Trophoblast cell (in vitro differentiated cells and primary cell): ENCODE measurements at regions not wholly inside any gene's neighbourhood (a gene's known extent, or its start where the extent isn't known, plus 50 kb on each side); places are given as distances from the start of the nearest gene placed in this dataset.

Experiments used
- DNase-seq, 2 donors: peaks; one replicate each; pipeline ENCODE4 v3.0.0-alpha.2; 2016
- H2AFZ ChIP-seq: 2 replicates; pipeline ENCODE4 v1.6.1; 2013; ENCODE audit warnings: low read length, moderate library complexity, mild to moderate bottlenecking; ENCODE audit not compliant: insufficient read depth, poor library complexity
- H2AK5ac ChIP-seq: 2 replicates; pipeline ENCODE4 v1.6.1; 2013; ENCODE audit warnings: mild to moderate bottlenecking, low read length
- H2BK120ac ChIP-seq: 2 replicates; pipeline ENCODE4 v1.6.1; 2013; ENCODE audit warnings: low read length, mild to moderate bottlenecking, moderate library complexity; ENCODE audit not compliant: insufficient read depth, poor library complexity
- H2BK12ac ChIP-seq: 2 replicates; pipeline ENCODE4 v1.6.1; 2013; ENCODE audit warnings: mild to moderate bottlenecking, low read length, moderate library complexity
- H2BK5ac ChIP-seq: 2 replicates; pipeline ENCODE4 v1.6.1; 2013; ENCODE audit warnings: low read length, low read depth, moderate library complexity, mild to moderate bottlenecking; ENCODE audit not compliant: poor library complexity
- H3K14ac ChIP-seq: 2 replicates; pipeline ENCODE4 v1.6.1; 2013; ENCODE audit warnings: mild to moderate bottlenecking, low read length
- H3K18ac ChIP-seq: 2 replicates; pipeline ENCODE4 v1.6.1; 2013; ENCODE audit warnings: mild to moderate bottlenecking, low read length
- H3K23ac ChIP-seq: 2 replicates; pipeline ENCODE4 v1.6.1; 2013; ENCODE audit warnings: low read length
- H3K27ac ChIP-seq: 2 replicates; pipeline ENCODE4 v1.5.1; 2013; ENCODE audit warnings: low read depth, mild to moderate bottlenecking, inconsistent platforms, low read length, moderate library complexity
- H3K27me3 ChIP-seq: 2 replicates; pipeline ENCODE4 v1.6.1; 2013; ENCODE audit warnings: inconsistent platforms, mild to moderate bottlenecking, low read length, moderate library complexity; ENCODE audit not compliant: insufficient read depth
- H3K36me3 ChIP-seq, 2 experiments: 1 replicate in 1 of 2; 2 replicates in 1 of 2; pipeline ENCODE4 v1.6.1; 2013; ENCODE audit warnings: low read length in 2 of 2, mild to moderate bottlenecking in 2 of 2, moderate library complexity in 1 of 2; ENCODE audit not compliant: insufficient read depth in 2 of 2, control insufficient read depth in 1 of 2
- H3K4ac ChIP-seq: 2 replicates; pipeline ENCODE4 v1.6.1; 2013; ENCODE audit warnings: low read depth, mild to moderate bottlenecking, low read length, moderate library complexity
- H3K4me1 ChIP-seq, 2 experiments: 1 replicate in 1 of 2; 2 replicates in 1 of 2; pipeline ENCODE4 v1.6.1; 2013; ENCODE audit warnings: low read length in 2 of 2, mild to moderate bottlenecking in 2 of 2, moderate library complexity in 1 of 2; ENCODE audit not compliant: insufficient read depth in 2 of 2, control insufficient read depth in 1 of 2
- H3K4me2 ChIP-seq: 2 replicates; pipeline ENCODE4 v1.6.1; 2013; ENCODE audit warnings: inconsistent platforms, mild to moderate bottlenecking, low read length, moderate library complexity
- H3K4me3 ChIP-seq: 2 replicates; pipeline ENCODE4 v1.5.1; 2013; ENCODE audit warnings: mild to moderate bottlenecking, low read depth, low read length, inconsistent platforms
- H3K79me1 ChIP-seq: one replicate; pipeline ENCODE4 v1.6.1; 2013; ENCODE audit warnings: low read length
- H3K79me2 ChIP-seq: 2 replicates; pipeline ENCODE4 v1.6.1; 2013; ENCODE audit warnings: low read length, mild to moderate bottlenecking; ENCODE audit not compliant: control insufficient read depth, insufficient read depth, poor library complexity
- H3K9ac ChIP-seq: 2 replicates; pipeline ENCODE4 v1.6.1; 2013; ENCODE audit warnings: mild to moderate bottlenecking, low read length
- H3K9me3 ChIP-seq: 2 replicates; pipeline ENCODE4 v1.6.1; 2013; ENCODE audit warnings: low read depth, mild to moderate bottlenecking, control low read depth, inconsistent platforms, low read length; ENCODE audit not compliant: insufficient read depth
- H4K12ac ChIP-seq: 2 replicates; pipeline ENCODE4 v1.6.1; 2013; ENCODE audit warnings: low read depth, mild to moderate bottlenecking, low read length, moderate library complexity
- H4K8ac ChIP-seq: 2 replicates; pipeline ENCODE4 v1.6.1; 2013; ENCODE audit warnings: low read depth, mild to moderate bottlenecking, low read length, moderate library complexity
- H4K91ac ChIP-seq: one replicate; pipeline ENCODE4 v1.6.1; 2013; ENCODE audit warnings: low read depth, mild to moderate bottlenecking, low read length, moderate library complexity
- WGBS: extraction: QIAGEN DNeasy Blood & Tissue Kit; methylation state at CpG from one replicate; pipeline ENCODE4 v1.1.7; 2013; ENCODE audit warnings: missing lambda C conversion rate; ENCODE audit not compliant: insufficient read length, insufficient coverage; ENCODE audit errors: extremely low coverage; 5-methylcytosine and 5-hydroxymethylcytosine counted together

DNA sequence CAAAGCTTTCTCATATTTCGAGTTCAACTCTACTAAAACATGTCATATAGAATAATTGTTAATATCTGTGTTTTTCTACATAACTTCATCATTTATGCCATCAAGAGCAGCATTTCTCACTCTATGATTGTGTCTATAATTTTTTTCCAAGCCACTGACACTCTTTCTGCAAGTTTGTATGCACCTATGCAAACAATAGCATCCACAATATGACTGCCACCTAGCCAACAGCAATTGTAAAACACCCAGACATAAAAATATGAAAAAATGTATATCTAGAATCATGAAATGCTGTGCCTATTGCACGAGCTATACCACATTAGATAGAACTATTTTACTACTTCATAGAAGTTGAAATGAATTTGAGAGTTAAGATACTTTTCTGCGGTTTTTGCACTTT lies 286.5 kb upstream of the MARCKS start:
- Histone ChIP-seq H3K4me1 (no peaks in the 10 kb centered on the region), H3K79me2 (no peaks in the 10 kb centered on the region), H3K79me1 (no peaks in the 10 kb centered on the region), H3K4me3 (no peak overlapping the region), H4K8ac (no peak overlapping the region), H2BK5ac (no peak overlapping the region), H3K9me3 (no peaks in the 10 kb centered on the region), H2BK12ac (no peak overlapping the region), H4K12ac (no peak overlapping the region), H2AFZ (no peak overlapping the region), H3K27me3 (no peaks in the 10 kb centered on the region), H2AK5ac (no peak overlapping the region), H4K91ac (no peak overlapping the region), H3K27ac (no peak overlapping the region), H3K9ac (no peak overlapping the region), H3K14ac (no peak overlapping the region), H3K4me2 (no peak overlapping the region), H3K23ac (no peak overlapping the region), H2BK120ac (no peak overlapping the region), H3K36me3 (no peaks in the 10 kb centered on the region), H3K18ac (no peak overlapping the region), H3K4ac (no peak overlapping the region)
- no CpG with 5 or more reads among the region's 3 CpGs for WGBS
- no peak for DNase-seq

DNA sequence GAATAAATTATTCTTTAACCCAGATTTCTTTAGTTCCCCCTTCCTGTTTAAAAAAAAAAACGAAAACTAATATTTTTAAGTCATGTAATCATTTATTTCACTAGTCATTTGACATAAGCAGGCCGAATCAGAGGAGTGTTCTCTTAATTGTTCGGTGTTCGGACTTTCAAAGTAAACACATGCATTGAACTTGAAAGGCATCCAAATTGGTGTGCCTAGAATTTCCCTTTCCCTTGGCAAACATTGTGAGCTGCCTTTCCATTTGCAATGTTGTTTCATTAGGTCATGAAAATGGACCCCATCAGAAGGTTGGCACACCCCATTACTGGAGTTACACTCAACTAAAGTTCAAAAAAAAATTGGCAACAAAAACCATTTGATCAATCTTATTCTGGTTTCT lies 283.0 kb upstream of the MARCKS start:
- DNase-seq = no peak
- no peak overlapping the region for H4K12ac ChIP-seq
- H2BK5ac ChIP-seq = no peak overlapping the region
- H3K9ac ChIP-seq = no peak overlapping the region
- H3K4me1 ChIP-seq = no peaks in the 10 kb centered on the region
- no peak overlapping the region for H2BK12ac ChIP-seq
- no peak overlapping the region for H2AK5ac ChIP-seq
- no CpG with 5 or more reads among the region's 4 CpGs for WGBS
- H3K4ac ChIP-seq = no peak overlapping the region
- H3K9me3 ChIP-seq = no peaks in the 10 kb centered on the region
- H4K8ac ChIP-seq = no peak overlapping the region
- H2BK120ac ChIP-seq = no peak overlapping the region
- no peaks in the 10 kb centered on the region for H3K79me1 ChIP-seq
- H3K36me3 ChIP-seq = no peaks in the 10 kb centered on the region
- no peak overlapping the region for H3K27ac ChIP-seq
- H3K27me3 ChIP-seq = no peaks in the 10 kb centered on the region
- no peak overlapping the region for H3K4me2 ChIP-seq
- no peak overlapping the region for H3K18ac ChIP-seq
- H3K14ac ChIP-seq = no peak overlapping the region
- H2AFZ ChIP-seq = no peak overlapping the region
- H3K23ac ChIP-seq = no peak overlapping the region
- H3K79me2 ChIP-seq = no peaks in the 10 kb centered on the region
- H4K91ac ChIP-seq = no peak overlapping the region
- no peak overlapping the region for H3K4me3 ChIP-seq

DNA sequence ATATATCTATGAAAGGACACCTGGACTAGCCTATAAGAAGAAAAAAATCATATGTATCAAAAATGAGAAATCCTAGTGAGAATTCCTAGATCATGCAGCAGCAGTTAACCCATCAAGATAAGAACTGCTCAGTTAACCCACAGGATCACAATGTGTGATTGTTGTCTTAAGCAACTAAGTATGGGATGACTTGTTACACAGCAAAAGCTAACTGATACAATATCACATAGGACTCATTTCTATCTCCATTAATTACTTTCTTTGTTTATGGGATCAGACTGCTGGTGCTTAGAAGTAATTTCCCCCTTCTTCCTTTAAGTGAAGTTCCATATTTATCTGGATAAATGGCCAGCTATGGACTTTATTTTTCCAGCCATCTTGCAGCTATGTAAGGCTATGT lies 280.8 kb upstream of the MARCKS start:
- no peak overlapping the region for H3K4ac ChIP-seq

DNA sequence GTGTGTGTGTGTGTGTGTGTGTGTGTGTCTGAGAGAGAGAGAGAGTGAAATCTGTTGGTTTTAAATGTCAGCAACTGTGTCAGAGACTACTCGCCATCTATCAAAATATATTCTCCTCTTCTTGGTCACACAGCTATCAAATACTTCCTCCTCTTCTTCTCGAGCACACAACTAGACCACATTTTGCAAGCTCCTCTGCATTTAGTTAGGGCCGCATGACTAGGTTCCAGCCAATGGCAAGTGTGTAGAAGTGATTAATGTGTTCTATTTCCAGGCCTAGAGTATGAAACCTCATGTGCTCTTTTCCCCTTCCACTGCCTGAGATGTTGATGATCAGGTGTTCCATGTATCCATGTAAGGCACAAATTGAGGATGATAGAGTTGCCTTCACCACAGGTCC lies 278.5 kb upstream of the MARCKS start:
- Histone ChIP-seq H3K4ac (no peak overlapping the region), H3K14ac (no peak overlapping the region), H2AK5ac (no peak overlapping the region), H3K18ac (no peak overlapping the region), H3K4me2 (no peak overlapping the region), H3K9ac (no peak overlapping the region), H3K79me2 (no peaks in the 10 kb centered on the region), H3K27me3 (no peaks in the 10 kb centered on the region), H3K9me3 (no peaks in the 10 kb centered on the region), H3K27ac (no peak overlapping the region), H3K36me3 (no peaks in the 10 kb centered on the region), H4K8ac (no peak overlapping the region), H3K4me1 (no peaks in the 10 kb centered on the region), H4K12ac (no peak overlapping the region), H2BK5ac (no peak overlapping the region), H2AFZ (no peak overlapping the region), H3K4me3 (no peak overlapping the region), H4K91ac (no peak overlapping the region), H2BK120ac (no peak overlapping the region), H3K23ac (no peak overlapping the region), H3K79me1 (no peaks in the 10 kb centered on the region), H2BK12ac (no peak overlapping the region)
- no peak for DNase-seq
- 100% methylated on average over 1 of the region's 3 CpGs for WGBS

More for the DNA sequence above, 280.8 kb upstream of the MARCKS start:
- Histone ChIP-seq H3K36me3 (no peaks in the 10 kb centered on the region), H3K79me1 (no peaks in the 10 kb centered on the region), H3K4me1 (no peaks in the 10 kb centered on the region), H3K4me2 (no peak overlapping the region), H2BK12ac (no peak overlapping the region), H4K91ac (no peak overlapping the region), H3K14ac (no peak overlapping the region), H4K12ac (no peak overlapping the region), H3K18ac (no peak overlapping the region), H2BK5ac (no peak overlapping the region), H4K8ac (no peak overlapping the region), H3K27ac (no peak overlapping the region), H3K27me3 (no peaks in the 10 kb centered on the region), H2AK5ac (no peak overlapping the region), H2BK120ac (no peak overlapping the region), H3K4me3 (no peak overlapping the region), H3K23ac (no peak overlapping the region), H3K9me3 (no peaks in the 10 kb centered on the region), H3K79me2 (no peaks in the 10 kb centered on the region), H2AFZ (no peak overlapping the region), H3K9ac (no peak overlapping the region)
- DNase-seq = no peak

DNA sequence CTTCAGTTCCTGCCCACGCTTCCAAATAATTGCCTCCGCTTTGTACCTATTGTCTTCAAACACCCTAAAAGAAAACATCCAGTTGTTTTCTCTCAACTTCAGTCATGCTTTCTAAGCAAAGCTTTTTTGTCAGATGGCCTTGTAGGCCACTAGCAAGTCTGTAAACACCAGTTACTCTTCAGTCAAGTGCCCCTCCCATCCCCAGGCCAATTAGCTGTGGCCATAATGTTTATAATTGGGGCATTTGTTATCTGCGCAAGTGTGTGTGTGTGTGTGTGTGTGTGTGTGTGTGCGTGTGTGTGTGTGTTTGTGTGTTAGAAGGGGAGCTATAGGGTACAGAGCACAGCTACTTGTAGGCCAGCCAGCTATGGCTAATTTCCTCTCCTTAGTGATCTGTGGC lies 272.4 kb upstream of the MARCKS start:
- H4K8ac ChIP-seq = no peak overlapping the region
- no peak overlapping the region for H3K23ac ChIP-seq
- H2BK12ac ChIP-seq = no peak overlapping the region
- no peak overlapping the region for H3K4me2 ChIP-seq
- H3K18ac ChIP-seq = no peak overlapping the region
- H4K12ac ChIP-seq = no peak overlapping the region
- no peak overlapping the region for H3K27ac ChIP-seq
- H3K79me1 ChIP-seq = no peaks in the 10 kb centered on the region
- no peak for DNase-seq
- no peak overlapping the region for H2BK120ac ChIP-seq
- H3K27me3 ChIP-seq = no peaks in the 10 kb centered on the region
- H3K9ac ChIP-seq = no peak overlapping the region
- no peak overlapping the region for H3K4ac ChIP-seq
- no peak overlapping the region for H2BK5ac ChIP-seq
- H2AFZ ChIP-seq = no peak overlapping the region
- H4K91ac ChIP-seq = no peak overlapping the region
- H3K36me3 ChIP-seq = no peaks in the 10 kb centered on the region
- H3K14ac ChIP-seq = no peak overlapping the region
- H2AK5ac ChIP-seq = no peak overlapping the region
- H3K4me3 ChIP-seq = no peak overlapping the region
- no peaks in the 10 kb centered on the region for H3K9me3 ChIP-seq
- H3K79me2 ChIP-seq = no peaks in the 10 kb centered on the region
- WGBS = 100% methylated on average over 1 of the region's 4 CpGs
- H3K4me1 ChIP-seq = no peaks in the 10 kb centered on the region
